ENCODE measurements at regions not wholly inside any gene's neighbourhood (a gene's known extent, or its start where the extent isn't known, plus 50 kb on each side); places are given as distances from the start of the nearest gene placed in this dataset.

GRCh38 chr1:244220410-244220809, 169.3 kb downstream of the ZBTB18 start:
- TF ChIP-seq ZNF622 (IDR thresholded peaks at IDR 0.05) (no peak), EZH2 (IDR thresholded peaks at IDR 0.05; ENCODE audit: borderline replicate concordance, control insufficient read depth, low read depth, low read length) (no peak), CBX3 (IDR thresholded peaks at IDR 0.05; ENCODE audit: borderline replicate concordance, low read depth) (no peak), NR2C2 (IDR thresholded peaks at IDR 0.05; ENCODE audit: borderline replicate concordance, control insufficient read depth, insufficient read length, low read depth) (no peak), ZBTB33 (IDR thresholded peaks at IDR 0.05) (no peak), HDAC2 (IDR thresholded peaks at IDR 0.05) (no peak), CTCF (IDR thresholded peaks at IDR 0.05 in 2 of 3, conservative IDR thresholded peaks at IDR 0.05 in 1 of 3; ENCODE audit: control insufficient read depth in 2 of 3, extremely low read depth in 1 of 3, insufficient read depth in 1 of 3, low read depth in 3 of 3, low read length in 3 of 3) (no peak), KDM1A (IDR thresholded peaks at IDR 0.05; ENCODE audit: borderline replicate concordance) (no peak), NFYB (IDR thresholded peaks at IDR 0.05; ENCODE audit: insufficient read depth, low read depth, low read length) (no peak), ZNF217 (IDR thresholded peaks at IDR 0.05) (no peak), HDAC6 (IDR thresholded peaks at IDR 0.05; ENCODE audit: unreplicated experiment) (no peak)
